ENCODE measurements at regions not wholly inside any gene's neighbourhood (a gene's known extent, or its start where the extent isn't known, plus 50 kb on each side); places are given as distances from the start of the nearest gene placed in this dataset.

DNA sequence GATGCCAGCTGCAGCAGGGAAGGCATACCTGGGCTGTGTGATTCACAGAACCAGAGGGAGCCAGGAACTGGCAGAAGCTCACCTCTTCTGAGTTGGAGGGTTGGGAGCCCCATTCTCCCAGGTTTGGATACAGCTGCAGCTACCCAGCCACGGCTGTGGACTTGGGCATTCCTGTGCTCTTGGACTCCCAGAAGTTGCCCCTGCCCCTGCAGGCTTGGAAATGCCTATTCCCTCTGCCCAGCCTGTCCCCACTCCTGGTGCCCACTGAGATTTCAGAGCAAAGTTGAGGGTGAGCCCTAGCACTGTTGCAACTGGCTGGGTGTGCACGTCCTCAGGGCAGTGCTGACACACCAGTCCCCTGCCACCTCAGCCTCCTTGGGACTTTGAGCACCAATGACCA, 489.7 kb downstream of the SLCO4C1 start:
- no peaks in the 10 kb centered on the region for H3K27me3 Mint-ChIP-seq (ENCODE audit: low read depth)
- Histone ChIP-seq H3K23me2 (ENCODE audit: insufficient read length, low read depth, low read length, poor library complexity, severe bottlenecking) (no peaks in the 10 kb centered on the region), H4K5ac (ENCODE audit: insufficient read length, low read depth, low read length) (no peak overlapping the region), H2BK15ac (ENCODE audit: low read depth, low read length) (no peak overlapping the region), H3K14ac (ENCODE audit: insufficient read depth, low read length) (no peak overlapping the region; the same call in 1 of the 2 replicates), H3K18ac (ENCODE audit: insufficient read length, low read depth, low read length) (no peak overlapping the region), H4K20me1 (ENCODE audit: control insufficient read depth, insufficient read depth, insufficient read length) (no peaks in the 10 kb centered on the region), H3T11ph (ENCODE audit: low read length) (no peak overlapping the region), H3K27me3 (ENCODE audit: insufficient read depth, low read length) (no peaks in the 10 kb centered on the region), H3K79me2 (ENCODE audit: insufficient read depth, low read length) (no peaks in the 10 kb centered on the region), H2AFZ (ENCODE audit: low read length) (no peak overlapping the region), H2BK12ac (ENCODE audit: insufficient read length, low read depth, low read length) (no peak overlapping the region), H3K4me1 (ENCODE audit: insufficient read depth, low read length) (no peaks in the 10 kb centered on the region), H2BK120ac (ENCODE audit: low read depth, low read length, poor library complexity, severe bottlenecking) (no peak overlapping the region), H3K79me1 (ENCODE audit: insufficient read depth, low read depth, low read length, poor library complexity, severe bottlenecking) (no peaks in the 10 kb centered on the region), H2BK20ac (ENCODE audit: low read depth, low read length, poor library complexity, severe bottlenecking) (no peak overlapping the region), H3K4me2 (ENCODE audit: insufficient read depth, insufficient read length, low read length) (no peak overlapping the region), H3K23ac (ENCODE audit: insufficient read length, low read depth, low read length) (no peak overlapping the region), H4K91ac (ENCODE audit: insufficient read length, low read depth, low read length) (no peak overlapping the region), H4K8ac (replicated peaks; ENCODE audit: insufficient read length, low read depth, low read length) (no peak overlapping the region), H3K56ac (ENCODE audit: insufficient read length, low read depth, low read length) (no peak overlapping the region), H2BK5ac (ENCODE audit: insufficient read length, low read length) (no peak overlapping the region), H3K27ac (ENCODE audit: insufficient read length, low read depth, low read length) (no peak overlapping the region), H3K4ac (ENCODE audit: low read depth, low read length) (no peak overlapping the region; the same call in 1 of the 2 replicates), H2AK5ac (ENCODE audit: insufficient read length, low read length) (no peak overlapping the region), H3K9ac (ENCODE audit: extremely low read depth, insufficient read length, low read length) (no peak overlapping the region), H3K9me3 (ENCODE audit: control insufficient read depth, low read depth, low read length) (no peaks in the 10 kb centered on the region)
- H3K27ac Mint-ChIP-seq = no peak overlapping the region
- H3K4me3 Mint-ChIP-seq = no peak overlapping the region
- H3K4me1 Mint-ChIP-seq = no peaks in the 10 kb centered on the region
- WGBS (ENCODE audit: extremely low coverage, insufficient read length, low lambda C conversion rate) = no CpG with 5 or more reads among the region's 2 CpGs
- no peaks in the 10 kb centered on the region; a peak in 1 of 5 replicates for H3K9me3 Mint-ChIP-seq
- H3K36me3 Mint-ChIP-seq (ENCODE audit: insufficient read depth in 1 of 3, low read depth in 3 of 3) = no peaks in the 10 kb centered on the region; a peak in 1 of 7 replicates
- no peak for DNase-seq
- TF ChIP-seq, protein P1, sequence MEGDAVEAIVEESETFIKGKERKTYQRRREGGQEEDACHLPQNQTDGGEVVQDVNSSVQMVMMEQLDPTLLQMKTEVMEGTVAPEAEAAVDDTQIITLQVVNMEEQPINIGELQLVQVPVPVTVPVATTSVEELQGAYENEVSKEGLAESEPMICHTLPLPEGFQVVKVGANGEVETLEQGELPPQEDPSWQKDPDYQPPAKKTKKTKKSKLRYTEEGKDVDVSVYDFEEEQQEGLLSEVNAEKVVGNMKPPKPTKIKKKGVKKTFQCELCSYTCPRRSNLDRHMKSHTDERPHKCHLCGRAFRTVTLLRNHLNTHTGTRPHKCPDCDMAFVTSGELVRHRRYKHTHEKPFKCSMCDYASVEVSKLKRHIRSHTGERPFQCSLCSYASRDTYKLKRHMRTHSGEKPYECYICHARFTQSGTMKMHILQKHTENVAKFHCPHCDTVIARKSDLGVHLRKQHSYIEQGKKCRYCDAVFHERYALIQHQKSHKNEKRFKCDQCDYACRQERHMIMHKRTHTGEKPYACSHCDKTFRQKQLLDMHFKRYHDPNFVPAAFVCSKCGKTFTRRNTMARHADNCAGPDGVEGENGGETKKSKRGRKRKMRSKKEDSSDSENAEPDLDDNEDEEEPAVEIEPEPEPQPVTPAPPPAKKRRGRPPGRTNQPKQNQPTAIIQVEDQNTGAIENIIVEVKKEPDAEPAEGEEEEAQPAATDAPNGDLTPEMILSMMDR (conservative IDR thresholded peaks at IDR 0.05) = no peak

Data from H9 (cell line).